IMR-90 (cell line): ENCODE measurements at regions not wholly inside any gene's neighbourhood (a gene's known extent, or its start where the extent isn't known, plus 50 kb on each side); places are given as distances from the start of the nearest gene placed in this dataset.

Experiments
- ATAC-seq: fragments of 200-7000 bp; cut with Tn5 transposase; 2 replicates; pipeline ENCODE4 v1.9.1; 2020; ENCODE audit warnings: low read depth, mild to moderate bottlenecking, moderate library complexity
- BruUV-seq: library from RNA; stranded (reverse); fragments of 400-500 nt; replicated peaks from 2 replicates; lab custom pipeline; 2021; lab: Mats Ljungman, UMichigan
- CTCF ChIA-PET: fragments of 300-600 bp; formaldehyde crosslinking; extraction: SDS; loops from one replicate; lab custom pipeline; 2021; ENCODE audit warnings: antibody characterized with exemption; lab: Yijun Ruan, JAX
- POLR2A ChIA-PET: fragments of 300-600 bp; sonication (Branson Sonifier 250); formaldehyde crosslinking; loops from one replicate; lab custom pipeline; 2022; ENCODE audit warnings: antibody characterized with exemption; ENCODE audit not compliant: unreplicated experiment; lab: Charles Lee
- DNase-seq: peaks from one replicate; pipeline ENCODE4 v3.0.0; 2013
- H2AFZ ChIP-seq: replicated peaks from 2 replicates; pipeline ENCODE3; 2013; ENCODE audit warnings: low read length, mild to moderate bottlenecking; ENCODE audit not compliant: poor library complexity
- H2AK5ac ChIP-seq: 2 replicates; pipeline ENCODE4 v1.6.1; 2013; ENCODE audit warnings: low read depth, low read length, inconsistent platforms
- H2AK9ac ChIP-seq: replicated peaks from 2 replicates; pipeline ENCODE3; 2013; ENCODE audit warnings: mild to moderate bottlenecking, low read depth, low read length, moderate library complexity; ENCODE audit not compliant: poor library complexity
- H2BK120ac ChIP-seq: 2 replicates; pipeline ENCODE4 v1.6.1; 2013; ENCODE audit warnings: low read depth, low read length, inconsistent platforms
- H2BK15ac ChIP-seq: 3 replicates; pipeline ENCODE4 v1.6.1; 2013; ENCODE audit warnings: low read depth, low read length, inconsistent platforms
- H2BK20ac ChIP-seq: 2 replicates; pipeline ENCODE4 v1.6.1; 2013; ENCODE audit warnings: low read depth, mild to moderate bottlenecking, inconsistent platforms, low read length, moderate library complexity
- H2BK5ac ChIP-seq: 2 replicates; pipeline ENCODE4 v1.6.1; 2013; ENCODE audit warnings: mild to moderate bottlenecking, low read depth, low read length, inconsistent platforms; ENCODE audit not compliant: poor library complexity, severe bottlenecking
- H3K14ac ChIP-seq: replicated peaks from 2 replicates; pipeline ENCODE4 v1.6.1; 2013; ENCODE audit warnings: low read depth, low read length, inconsistent platforms
- H3K18ac ChIP-seq: 2 replicates; pipeline ENCODE4 v1.6.1; 2013; ENCODE audit warnings: low read depth, low read length, control low read depth
- H3K23ac ChIP-seq: 2 replicates; pipeline ENCODE4 v1.6.1; 2013; ENCODE audit warnings: low read depth, low read length, inconsistent platforms
- H3K27ac ChIP-seq: 2 replicates; pipeline ENCODE4 v1.5.1; 2013; ENCODE audit warnings: mild to moderate bottlenecking, control low read depth, low read length; ENCODE audit not compliant: insufficient read depth
- H3K27me3 ChIP-seq: 2 replicates; pipeline ENCODE4 v1.6.1; 2013; ENCODE audit warnings: low read length; ENCODE audit not compliant: control insufficient read depth, insufficient read depth
- H3K36me3 ChIP-seq: 2 replicates; pipeline ENCODE4 v1.6.1; 2013; ENCODE audit warnings: low read length, mixed read lengths; ENCODE audit not compliant: control insufficient read depth, insufficient read depth
- H3K4ac ChIP-seq: 2 replicates; pipeline ENCODE4 v1.6.1; 2013; ENCODE audit warnings: low read depth, low read length, inconsistent platforms
- H3K4me1 ChIP-seq: 2 replicates; pipeline ENCODE4 v1.6.1; 2013; ENCODE audit warnings: low read length, mixed read lengths; ENCODE audit not compliant: control insufficient read depth, insufficient read depth
- H3K4me2 ChIP-seq: 2 replicates; pipeline ENCODE4 v1.6.1; 2013; ENCODE audit warnings: low read depth, mild to moderate bottlenecking, control low read depth, low read length, moderate library complexity
- H3K4me3 ChIP-seq: 2 replicates; pipeline ENCODE4 v1.5.1; 2013; ENCODE audit warnings: low read depth, mild to moderate bottlenecking, control low read depth, low read length, moderate library complexity; ENCODE audit not compliant: insufficient read depth
- H3K56ac ChIP-seq: 2 replicates; pipeline ENCODE4 v1.6.1; 2013; ENCODE audit warnings: low read length, inconsistent platforms; ENCODE audit not compliant: insufficient read depth; ENCODE audit errors: extremely low read depth
- H3K79me1 ChIP-seq, 2 experiments: 2 replicates each; pipeline ENCODE4 v1.6.1; 2013; ENCODE audit warnings: low read length in 2 of 2, inconsistent platforms in 1 of 2, low read depth in 1 of 2
- H3K9ac ChIP-seq: 2 replicates; pipeline ENCODE4 v1.6.1; 2013; ENCODE audit warnings: low read depth, low read length, control low read depth
- H3K9me1 ChIP-seq: 2 replicates; pipeline ENCODE4 v1.6.1; 2013; ENCODE audit warnings: low read length, inconsistent platforms; ENCODE audit not compliant: insufficient read depth
- H3K9me3 ChIP-seq: 2 replicates; pipeline ENCODE4 v1.6.1; 2013; ENCODE audit warnings: low read length; ENCODE audit not compliant: control insufficient read depth, insufficient read depth
- H4K20me1 ChIP-seq: 2 replicates; pipeline ENCODE4 v1.6.1; 2013; ENCODE audit warnings: low read length, inconsistent platforms; ENCODE audit not compliant: insufficient read depth
- H4K5ac ChIP-seq: 2 replicates; pipeline ENCODE4 v1.6.1; 2013; ENCODE audit warnings: mild to moderate bottlenecking, low read depth, low read length, control low read depth
- H4K8ac ChIP-seq, 2 experiments: 2 replicates each; pipeline ENCODE4 v1.6.1; 2013; ENCODE audit warnings: low read depth in 2 of 2, low read length in 2 of 2, control low read depth in 1 of 2, inconsistent platforms in 1 of 2
- H4K91ac ChIP-seq: 2 replicates; pipeline ENCODE4 v1.6.1; 2013; ENCODE audit warnings: low read depth, low read length, inconsistent platforms; ENCODE audit not compliant: insufficient read depth
- BHLHE40 ChIP-seq: fragments of 150-350 bp; IDR thresholded peaks from 2 replicates; pipeline ENCODE4 v1.6.1; 2016; ENCODE audit warnings: mild to moderate bottlenecking, low read depth, low read length
- MAFK ChIP-seq: IDR thresholded peaks from 2 replicates; pipeline ENCODE4 v1.6.1; 2012; ENCODE audit warnings: low read depth, low read length, improper control_type of control experiment
- RAD21 ChIP-seq: IDR thresholded peaks from 2 replicates; pipeline ENCODE4 v1.6.1; 2012; ENCODE audit warnings: low read length, improper control_type of control experiment
- RFX5 ChIP-seq: IDR thresholded peaks from 2 replicates; pipeline ENCODE4 v1.8.0; 2012; ENCODE audit warnings: low read depth, mild to moderate bottlenecking, low read length, moderate library complexity
- dilution Hi-C: fragments of 300-500 bp; cut with HindIII; formaldehyde crosslinking; loops from one replicate; pipeline ENCODE4 v1.14.3; 2018; ENCODE audit warnings: low sequenced_read_pairs; ENCODE audit not compliant: unreplicated experiment
- in situ Hi-C: fragments of 300-500 bp; cut with MboI; formaldehyde crosslinking; loops from 3 replicates; pipeline ENCODE4 v1.14.3; 2019; ENCODE audit warnings: low sequenced_read_pairs, inconsistent platforms, mixed read lengths
- intact Hi-C: fragments of 100-400 bp; cut with micrococcal nuclease; formaldehyde crosslinking; loops from 2 replicates; pipeline ENCODE4 v1.10.0; 2022

DNA sequence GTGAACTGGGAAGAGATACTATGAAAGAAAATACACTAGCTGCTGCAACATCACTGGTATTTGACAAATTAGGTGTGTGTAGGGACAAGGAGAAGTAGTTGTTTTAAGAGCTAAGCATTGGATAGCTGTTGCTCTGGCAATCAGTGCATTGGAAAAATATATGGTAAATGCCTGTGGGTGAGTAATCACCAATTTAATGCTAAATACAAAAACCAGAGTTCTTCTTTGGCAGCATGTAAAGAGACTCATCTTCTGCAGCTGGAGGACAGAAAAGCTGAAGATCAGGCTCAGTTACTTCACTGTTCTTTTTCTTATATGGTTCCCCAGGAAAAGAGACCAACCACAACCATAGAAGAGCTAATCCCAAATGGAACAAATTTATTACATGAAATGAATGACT, 201.8 kb upstream of the MPDZ start:
- H3K27me3 ChIP-seq = no peaks in the 10 kb centered on the region
- in situ Hi-C loops = no loop called here
- no peak overlapping the region for H2AK9ac ChIP-seq
- no peak overlapping the region for H3K56ac ChIP-seq
- no peak overlapping the region for H3K23ac ChIP-seq
- no peak overlapping the region for H3K4ac ChIP-seq
- no peaks in the 10 kb centered on the region for H3K79me1 ChIP-seq
- H2BK120ac ChIP-seq = no peak overlapping the region
- no peaks in the 10 kb centered on the region for H4K20me1 ChIP-seq
- TF ChIP-seq MAFK (no peak), RFX5 (no peak), BHLHE40 (no peak), RAD21 (no peak)
- DNase-seq (no peak), ATAC-seq (no peak)
- H3K9me1 ChIP-seq = no peaks in the 10 kb centered on the region
- intact Hi-C loops = no loop called here
- no peak overlapping the region for H3K18ac ChIP-seq
- H2BK5ac ChIP-seq = no peak overlapping the region
- H2AFZ ChIP-seq = no peak overlapping the region
- POLR2A ChIA-PET = no interaction called here
- H3K9me3 ChIP-seq = no peaks in the 10 kb centered on the region
- no peak overlapping the region for H3K4me2 ChIP-seq
- H3K4me1 ChIP-seq = peaks cover 2% of the 10 kb centered on the region; the same call in 1 of the 2 replicates
- H2AK5ac ChIP-seq = no peak overlapping the region
- no TSS peak for BruUV-seq
- H2BK20ac ChIP-seq = no peak overlapping the region
- dilution Hi-C loops = no loop called here
- H4K91ac ChIP-seq = no peak overlapping the region
- no peak overlapping the region for H3K14ac ChIP-seq
- no peak overlapping the region for H2BK15ac ChIP-seq
- CTCF ChIA-PET = no interaction called here
- H4K8ac ChIP-seq = no peak overlapping the region
- no peak overlapping the region for H4K5ac ChIP-seq
- H3K36me3 ChIP-seq = no peaks in the 10 kb centered on the region
- H3K4me3 ChIP-seq = no peak overlapping the region
- H3K27ac ChIP-seq = no peak overlapping the region
- H3K9ac ChIP-seq = no peak overlapping the region
